Calu3 (cell line): ENCODE measurements at regions not wholly inside any gene's neighbourhood (a gene's known extent, or its start where the extent isn't known, plus 50 kb on each side); places are given as distances from the start of the nearest gene placed in this dataset.

Source experiments
- BruUV-seq: library from RNA; stranded (reverse); fragments of 400-500 nt; replicated peaks from 2 replicates; lab custom pipeline; 2021; lab: Mats Ljungman, UMichigan
- CTCF ChIA-PET: fragments of 300-600 bp; sonication (Branson Sonifier 250); formaldehyde crosslinking; loops from one replicate; lab custom pipeline; 2022; ENCODE audit warnings: antibody characterized with exemption; lab: Charles Lee
- DNase-seq: peaks from one replicate; pipeline ENCODE4 v3.0.0; 2022
- H3K27ac Mint-ChIP-seq: one replicate; pipeline ENCODE4 v1.8.0; 2022; ENCODE audit warnings: mixed read lengths; ENCODE audit not compliant: unreplicated experiment
- H3K27me3 Mint-ChIP-seq: one replicate; pipeline ENCODE4 v1.8.0; 2022; ENCODE audit warnings: mixed read lengths; ENCODE audit not compliant: unreplicated experiment
- H3K36me3 Mint-ChIP-seq: one replicate; pipeline ENCODE4 v1.8.0; 2022; ENCODE audit warnings: mild to moderate bottlenecking, moderate library complexity, mixed read lengths; ENCODE audit not compliant: insufficient read depth, unreplicated experiment
- H3K4me1 Mint-ChIP-seq: one replicate; pipeline ENCODE4 v1.8.0; 2022; ENCODE audit warnings: mild to moderate bottlenecking, low read depth, mixed read lengths; ENCODE audit not compliant: unreplicated experiment
- H3K4me3 Mint-ChIP-seq: one replicate; pipeline ENCODE4 v1.8.0; 2022; ENCODE audit warnings: mild to moderate bottlenecking, low read depth, moderate library complexity, mixed read lengths; ENCODE audit not compliant: unreplicated experiment
- H3K9me3 Mint-ChIP-seq: one replicate; pipeline ENCODE4 v1.8.0; 2022; ENCODE audit warnings: low read depth, mixed read lengths; ENCODE audit not compliant: unreplicated experiment
- intact Hi-C: fragments of 100-400 bp; cut with micrococcal nuclease; formaldehyde crosslinking; loops from one replicate; pipeline ENCODE4 v1.10.0; 2022; ENCODE audit not compliant: unreplicated experiment
- TF ChIP-seq, protein P1 (sequence below): fragments of 200-600 bp; IDR thresholded peaks from one replicate; pipeline ENCODE4 v1.8.0; 2022; ENCODE audit warnings: antibody characterized with exemption; ENCODE audit not compliant: unreplicated experiment

DNA sequence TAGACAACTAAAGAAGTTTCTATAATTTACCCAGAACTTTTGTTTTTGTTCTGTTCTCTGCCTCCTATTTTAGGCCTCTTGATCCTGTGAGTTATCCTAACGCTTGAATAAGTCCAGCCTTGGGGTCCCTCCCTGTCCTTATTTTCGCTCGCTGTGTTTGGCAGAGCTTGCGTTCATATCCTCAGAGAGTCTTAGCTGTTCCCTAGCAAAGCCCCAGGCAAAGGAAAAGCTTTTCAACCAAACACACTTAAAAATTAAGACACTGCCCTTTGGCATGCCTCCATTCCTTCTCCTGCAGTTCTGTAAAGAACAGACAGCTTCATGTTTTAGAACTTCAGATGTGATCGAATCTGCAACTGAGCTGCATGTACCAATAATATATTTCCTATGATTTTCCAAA lies 517.2 kb downstream of the SUCLG1 start:
- CTCF ChIA-PET = no interaction called here
- H3K4me3 Mint-ChIP-seq = no peak overlapping the region
- H3K36me3 Mint-ChIP-seq = no peaks in the 10 kb centered on the region
- DNase-seq = no peak
- H3K27ac Mint-ChIP-seq = no peak overlapping the region
- H3K27me3 Mint-ChIP-seq = no peaks in the 10 kb centered on the region
- TF ChIP-seq, protein P1, sequence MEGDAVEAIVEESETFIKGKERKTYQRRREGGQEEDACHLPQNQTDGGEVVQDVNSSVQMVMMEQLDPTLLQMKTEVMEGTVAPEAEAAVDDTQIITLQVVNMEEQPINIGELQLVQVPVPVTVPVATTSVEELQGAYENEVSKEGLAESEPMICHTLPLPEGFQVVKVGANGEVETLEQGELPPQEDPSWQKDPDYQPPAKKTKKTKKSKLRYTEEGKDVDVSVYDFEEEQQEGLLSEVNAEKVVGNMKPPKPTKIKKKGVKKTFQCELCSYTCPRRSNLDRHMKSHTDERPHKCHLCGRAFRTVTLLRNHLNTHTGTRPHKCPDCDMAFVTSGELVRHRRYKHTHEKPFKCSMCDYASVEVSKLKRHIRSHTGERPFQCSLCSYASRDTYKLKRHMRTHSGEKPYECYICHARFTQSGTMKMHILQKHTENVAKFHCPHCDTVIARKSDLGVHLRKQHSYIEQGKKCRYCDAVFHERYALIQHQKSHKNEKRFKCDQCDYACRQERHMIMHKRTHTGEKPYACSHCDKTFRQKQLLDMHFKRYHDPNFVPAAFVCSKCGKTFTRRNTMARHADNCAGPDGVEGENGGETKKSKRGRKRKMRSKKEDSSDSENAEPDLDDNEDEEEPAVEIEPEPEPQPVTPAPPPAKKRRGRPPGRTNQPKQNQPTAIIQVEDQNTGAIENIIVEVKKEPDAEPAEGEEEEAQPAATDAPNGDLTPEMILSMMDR = no peak
- BruUV-seq = no TSS peak
- no peaks in the 10 kb centered on the region for H3K9me3 Mint-ChIP-seq
- intact Hi-C loops = no loop called here
- H3K4me1 Mint-ChIP-seq = no peaks in the 10 kb centered on the region

DNA sequence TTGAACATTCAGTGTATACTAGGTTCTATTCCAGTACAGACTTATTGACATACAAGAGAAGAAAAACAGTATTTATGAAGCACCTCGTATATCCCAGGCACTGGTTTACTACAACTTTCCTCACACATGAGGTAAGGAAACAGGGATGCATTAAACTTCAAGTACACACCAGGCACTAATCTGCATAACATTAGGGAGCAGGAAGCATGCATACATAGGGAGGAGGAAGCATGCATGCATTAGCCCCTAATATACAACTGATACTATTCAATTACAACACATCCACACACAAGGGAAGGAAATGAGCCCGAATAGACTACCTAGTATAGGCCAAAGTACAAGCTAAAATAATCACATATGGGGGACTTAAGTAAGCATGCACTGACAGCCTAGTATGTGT lies 525.3 kb downstream of the SUCLG1 start:
- no peak for DNase-seq
- CTCF ChIA-PET = no interaction called here
- Mint-ChIP-seq H3K9me3 (no peaks in the 10 kb centered on the region), H3K27ac (no peak overlapping the region), H3K4me1 (no peaks in the 10 kb centered on the region), H3K36me3 (no peaks in the 10 kb centered on the region), H3K4me3 (no peak overlapping the region), H3K27me3 (no peaks in the 10 kb centered on the region)
- TF ChIP-seq, protein P1 = no peak
- BruUV-seq = no TSS peak
- intact Hi-C loops = no loop called here

DNA sequence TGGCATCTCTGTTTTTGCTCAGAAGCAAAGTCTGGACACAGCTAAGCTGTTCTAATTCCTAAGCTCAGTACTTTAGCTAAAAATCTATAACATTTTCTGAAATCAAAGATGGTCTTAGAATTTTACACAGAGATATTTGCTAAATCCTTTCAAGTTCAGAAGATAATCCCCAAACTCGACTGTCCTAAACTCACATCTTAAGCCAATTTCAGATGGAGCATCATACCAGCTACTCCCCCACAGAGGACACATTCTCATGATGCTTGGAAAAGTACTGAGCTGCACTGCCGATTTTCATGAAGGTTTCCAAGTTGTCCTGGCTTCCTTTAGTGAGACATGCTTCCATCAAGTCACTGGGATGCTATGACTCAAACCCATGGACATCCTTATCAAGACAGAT lies 535.5 kb downstream of the SUCLG1 start:
- H3K4me1 Mint-ChIP-seq = no peaks in the 10 kb centered on the region
- H3K9me3 Mint-ChIP-seq = no peaks in the 10 kb centered on the region
- no peak overlapping the region for H3K27ac Mint-ChIP-seq
- BruUV-seq = no TSS peak
- no peaks in the 10 kb centered on the region for H3K36me3 Mint-ChIP-seq
- intact Hi-C loops = loop anchor here (5.0 kb wide), 1 partner anchor 49 kb away; no protein-coding TSS in a partner anchor
- H3K27me3 Mint-ChIP-seq = no peaks in the 10 kb centered on the region
- CTCF ChIA-PET = no interaction called here
- TF ChIP-seq, protein P1 = no peak
- no peak overlapping the region for H3K4me3 Mint-ChIP-seq
- DNase-seq = no peak

DNA sequence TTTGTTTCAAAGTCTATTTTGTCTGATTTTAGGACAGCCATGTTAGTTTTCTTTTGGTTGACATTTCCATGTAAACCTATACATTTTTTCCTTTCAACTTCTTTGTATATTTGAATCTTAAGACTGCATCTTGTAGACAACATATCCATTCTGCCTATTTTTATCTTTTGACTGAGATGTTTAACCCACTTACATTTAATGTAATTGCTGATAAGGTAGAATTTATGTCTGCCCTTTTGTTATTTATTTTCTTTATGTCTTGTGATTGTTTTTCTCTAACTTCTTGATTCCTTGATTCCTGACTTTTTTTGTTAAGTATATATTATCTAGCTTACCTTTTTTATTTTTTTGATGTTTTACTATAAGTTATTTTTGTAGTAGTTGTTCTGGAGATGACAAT lies 542.5 kb downstream of the SUCLG1 start:
- H3K4me1 Mint-ChIP-seq = no peaks in the 10 kb centered on the region
- no TSS peak for BruUV-seq
- H3K27ac Mint-ChIP-seq = no peak overlapping the region
- no peaks in the 10 kb centered on the region for H3K27me3 Mint-ChIP-seq
- TF ChIP-seq, protein P1 = no peak
- CTCF ChIA-PET = no interaction called here
- H3K36me3 Mint-ChIP-seq = no peaks in the 10 kb centered on the region
- H3K9me3 Mint-ChIP-seq = no peaks in the 10 kb centered on the region
- DNase-seq = no peak
- no peak overlapping the region for H3K4me3 Mint-ChIP-seq
- intact Hi-C loops = no loop called here
